ENCODE measurements at regions not wholly inside any gene's neighbourhood (a gene's known extent, or its start where the extent isn't known, plus 50 kb on each side); places are given as distances from the start of the nearest gene placed in this dataset.

DNA sequence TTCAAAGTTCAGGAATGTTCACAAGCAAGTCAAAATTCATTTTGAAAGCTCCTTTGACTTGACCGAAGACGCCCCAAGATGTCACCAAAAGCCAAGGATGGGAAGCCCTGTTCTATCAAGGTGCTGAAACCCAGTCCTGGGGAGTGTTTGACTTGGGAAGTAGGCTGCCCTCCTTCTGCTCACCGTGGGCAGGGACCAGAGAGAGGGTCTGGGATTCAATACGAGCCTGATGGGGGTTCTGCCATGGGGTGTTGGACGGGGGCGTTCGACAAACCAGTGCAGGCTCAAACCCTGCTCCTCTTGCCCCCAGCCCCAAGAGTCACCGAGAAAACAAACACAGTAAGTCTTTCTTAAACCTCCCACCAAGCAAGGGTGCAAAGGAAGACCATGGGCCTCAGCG, 150.1 kb upstream of the DIO3 start:
- no peak overlapping the region for H3K27ac ChIP-seq
- H3K4me3 ChIP-seq = no peak overlapping the region
- H3K9me3 ChIP-seq = no peaks in the 10 kb centered on the region
- no peak for TF ChIP-seq POLR2A (IDR thresholded peaks at IDR 0.05)
- no peak for TF ChIP-seq POLR2AphosphoS5 (IDR thresholded peaks at IDR 0.05)
- H3K36me3 ChIP-seq = no peaks in the 10 kb centered on the region
- no peak for DNase-seq (ENCODE audit: low spot score)
- H3K4me1 ChIP-seq (replicated peaks) = no peaks in the 10 kb centered on the region
- intact Hi-C loops (cut with DNase I) = no loop called here
- 94% methylated on average over 9 of the region's 9 CpGs for WGBS
- H3K27me3 ChIP-seq (replicated peaks; ENCODE audit: insufficient read depth) = no peaks in the 10 kb centered on the region

DNA sequence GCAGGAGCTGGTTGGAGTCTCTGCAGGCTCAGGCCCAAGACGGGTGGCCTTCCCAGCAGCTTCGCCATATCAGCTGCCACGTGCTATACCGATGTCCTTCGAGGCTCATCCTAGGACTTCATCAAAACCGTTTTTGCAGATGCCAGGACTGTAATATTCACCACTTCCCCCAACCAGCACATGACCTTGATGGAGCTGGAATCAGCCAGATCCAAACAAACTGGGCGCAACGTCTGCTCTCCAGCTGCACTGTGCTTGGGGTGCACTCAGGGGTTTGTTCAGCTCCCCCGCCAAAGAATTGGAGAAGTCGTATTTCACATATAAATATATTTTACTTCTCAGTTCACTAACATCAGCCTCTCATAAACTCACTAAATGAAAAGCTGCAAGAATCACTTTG, 149.5 kb upstream of the DIO3 start:
- intact Hi-C loops (cut with DNase I) = no loop called here
- H3K27ac ChIP-seq = no peak overlapping the region
- no peaks in the 10 kb centered on the region for H3K36me3 ChIP-seq
- no peak for DNase-seq (ENCODE audit: low spot score)
- H3K4me1 ChIP-seq (replicated peaks) = no peaks in the 10 kb centered on the region
- no peaks in the 10 kb centered on the region for H3K9me3 ChIP-seq
- WGBS = 89% methylated on average over 10 of the region's 10 CpGs
- TF ChIP-seq, protein P1, sequence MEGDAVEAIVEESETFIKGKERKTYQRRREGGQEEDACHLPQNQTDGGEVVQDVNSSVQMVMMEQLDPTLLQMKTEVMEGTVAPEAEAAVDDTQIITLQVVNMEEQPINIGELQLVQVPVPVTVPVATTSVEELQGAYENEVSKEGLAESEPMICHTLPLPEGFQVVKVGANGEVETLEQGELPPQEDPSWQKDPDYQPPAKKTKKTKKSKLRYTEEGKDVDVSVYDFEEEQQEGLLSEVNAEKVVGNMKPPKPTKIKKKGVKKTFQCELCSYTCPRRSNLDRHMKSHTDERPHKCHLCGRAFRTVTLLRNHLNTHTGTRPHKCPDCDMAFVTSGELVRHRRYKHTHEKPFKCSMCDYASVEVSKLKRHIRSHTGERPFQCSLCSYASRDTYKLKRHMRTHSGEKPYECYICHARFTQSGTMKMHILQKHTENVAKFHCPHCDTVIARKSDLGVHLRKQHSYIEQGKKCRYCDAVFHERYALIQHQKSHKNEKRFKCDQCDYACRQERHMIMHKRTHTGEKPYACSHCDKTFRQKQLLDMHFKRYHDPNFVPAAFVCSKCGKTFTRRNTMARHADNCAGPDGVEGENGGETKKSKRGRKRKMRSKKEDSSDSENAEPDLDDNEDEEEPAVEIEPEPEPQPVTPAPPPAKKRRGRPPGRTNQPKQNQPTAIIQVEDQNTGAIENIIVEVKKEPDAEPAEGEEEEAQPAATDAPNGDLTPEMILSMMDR (IDR thresholded peaks at IDR 0.05) = no peak
- TF ChIP-seq POLR2AphosphoS5 (IDR thresholded peaks at IDR 0.05) = no peak
- TF ChIP-seq POLR2A (IDR thresholded peaks at IDR 0.05) = no peak
- H3K27me3 ChIP-seq (replicated peaks; ENCODE audit: insufficient read depth) = no peaks in the 10 kb centered on the region
- no peak overlapping the region for H3K4me3 ChIP-seq

DNA sequence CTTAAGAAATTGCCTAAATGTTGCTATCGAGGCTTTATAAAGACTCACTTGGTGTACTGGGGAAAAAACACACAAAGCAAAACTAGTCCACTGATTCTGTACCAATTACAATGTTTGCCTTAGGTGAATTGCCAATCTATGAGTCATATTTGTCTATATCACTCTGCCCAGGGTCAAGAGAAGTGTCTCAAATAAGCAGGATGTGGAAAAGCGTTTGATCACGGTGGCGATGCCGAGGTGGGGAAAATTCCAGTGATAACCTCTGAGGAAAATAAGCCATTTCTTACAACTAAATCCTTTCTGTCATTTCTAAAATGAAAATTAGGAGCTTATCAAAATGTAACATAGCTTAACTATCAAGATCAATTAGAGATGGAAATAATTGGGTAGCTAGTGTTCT, 148.6 kb upstream of the DIO3 start:
- H3K27ac ChIP-seq = no peak overlapping the region
- no peak overlapping the region for H3K4me3 ChIP-seq
- no peak for DNase-seq (ENCODE audit: low spot score)
- intact Hi-C loops (cut with DNase I) = no loop called here
- no peaks in the 10 kb centered on the region for H3K4me1 ChIP-seq (replicated peaks)
- no peaks in the 10 kb centered on the region for H3K36me3 ChIP-seq
- H3K9me3 ChIP-seq = no peaks in the 10 kb centered on the region
- TF ChIP-seq POLR2AphosphoS5 (IDR thresholded peaks at IDR 0.05) (no peak), POLR2A (IDR thresholded peaks at IDR 0.05) (no peak)
- TF ChIP-seq, protein P1 (IDR thresholded peaks at IDR 0.05) = no peak
- WGBS = 54% methylated on average over 5 of the region's 5 CpGs
- peaks cover 3% of the 10 kb centered on the region for H3K27me3 ChIP-seq (replicated peaks; ENCODE audit: insufficient read depth)

DNA sequence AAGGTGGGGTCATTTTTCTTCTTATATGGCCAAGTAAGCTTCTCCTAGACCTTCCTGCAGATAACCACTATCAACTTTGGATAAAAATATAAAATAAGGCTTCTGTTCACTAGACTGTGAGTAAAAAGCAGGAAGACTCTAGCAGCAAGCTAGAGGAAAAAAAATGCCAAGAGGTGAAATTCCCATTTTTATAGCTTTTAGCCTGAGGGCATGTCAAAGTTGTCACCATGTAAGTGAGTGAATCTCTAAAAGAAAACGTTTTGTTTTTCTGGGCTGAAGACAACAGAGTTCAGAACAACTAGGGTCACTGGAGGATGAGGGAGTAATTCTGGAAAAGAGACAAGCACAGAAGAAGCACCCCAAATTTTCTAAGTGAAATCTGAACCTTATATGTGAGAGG, 143.9 kb upstream of the DIO3 start:
- no peak overlapping the region for H3K4me3 ChIP-seq
- TF ChIP-seq POLR2AphosphoS5 (IDR thresholded peaks at IDR 0.05) (no peak), POLR2A (IDR thresholded peaks at IDR 0.05) (no peak)
- TF ChIP-seq, protein P1 (IDR thresholded peaks at IDR 0.05) = no peak
- DNase-seq (ENCODE audit: low spot score) = no peak
- no peaks in the 10 kb centered on the region for H3K9me3 ChIP-seq
- H3K27me3 ChIP-seq (replicated peaks; ENCODE audit: insufficient read depth) = peaks cover 3% of the 10 kb centered on the region
- intact Hi-C loops (cut with DNase I) = no loop called here
- H3K4me1 ChIP-seq (replicated peaks) = no peaks in the 10 kb centered on the region
- H3K27ac ChIP-seq = no peak overlapping the region
- WGBS = 22% methylated on average over 1 of the region's 1 CpG
- no peaks in the 10 kb centered on the region for H3K36me3 ChIP-seq

DNA sequence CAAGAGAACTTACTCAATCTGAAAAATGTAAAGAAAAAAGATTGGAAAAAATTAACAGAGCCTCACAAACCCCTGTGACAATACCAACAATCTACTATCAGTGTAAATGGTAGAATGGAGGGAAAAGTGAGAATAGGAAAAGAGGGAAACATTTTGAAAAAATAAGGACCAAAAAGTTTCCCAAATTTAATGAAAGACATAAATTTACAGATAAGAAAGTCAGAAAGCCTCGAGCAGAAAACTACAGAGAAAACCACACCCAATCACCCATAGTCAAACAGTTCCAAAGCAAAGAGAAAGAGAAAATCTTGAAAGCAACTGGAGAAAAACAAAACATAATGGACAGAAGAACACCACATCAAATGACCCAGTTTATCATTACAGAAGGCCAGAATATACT, 142.7 kb upstream of the DIO3 start:
- Histone ChIP-seq H3K27me3 (replicated peaks; ENCODE audit: insufficient read depth) (peaks cover 3% of the 10 kb centered on the region), H3K4me3 (no peak overlapping the region), H3K4me1 (replicated peaks) (no peaks in the 10 kb centered on the region), H3K9me3 (no peaks in the 10 kb centered on the region), H3K36me3 (no peaks in the 10 kb centered on the region), H3K27ac (no peak overlapping the region)
- no peak for DNase-seq (ENCODE audit: low spot score)
- TF ChIP-seq, protein P1 (IDR thresholded peaks at IDR 0.05) = no peak
- TF ChIP-seq POLR2A (IDR thresholded peaks at IDR 0.05) = no peak
- TF ChIP-seq POLR2AphosphoS5 (IDR thresholded peaks at IDR 0.05) = no peak
- intact Hi-C loops (cut with DNase I) = no loop called here
- 67% methylated on average over 1 of the region's 1 CpG for WGBS

Measured in prostate gland (tissue), 2 donors.